Esophagus muscularis mucosa (tissue), 4 donors: ENCODE measurements at regions not wholly inside any gene's neighbourhood (a gene's known extent, or its start where the extent isn't known, plus 50 kb on each side); places are given as distances from the start of the nearest gene placed in this dataset.
"Not testable (repeated sequence)": the region's sequence is repeated elsewhere in the genome, so short reads cannot be mapped to it uniquely, and the experiment has no call there.

Experiments used
- DNase-seq: peaks from one replicate; pipeline ENCODE4 v3.0.0-alpha.2; 2017; ENCODE audit errors: extremely low spot score
- H3K27ac ChIP-seq, 4 donors: fragments of 200-600 bp; sonication (generic); replicated peaks in 1 of 4; 1 replicate in 3 of 4; 2 replicates in 1 of 4; pipeline ENCODE4 v1.5.1; 2016 to 2019; ENCODE audit warnings: mild to moderate bottlenecking in 1 of 4
- H3K27me3 ChIP-seq, 4 donors: fragments of 200-600 bp; sonication (generic); one replicate each; pipeline versions ENCODE4 v1.5.1 to v1.6.0; 2016 to 2019
- H3K36me3 ChIP-seq, 4 donors: fragments of 200-600 bp; sonication (generic); one replicate each; pipeline ENCODE4 v1.5.1; 2016 to 2019
- H3K4me1 ChIP-seq, 4 donors: fragments of 200-600 bp; sonication (generic); one replicate each; pipeline ENCODE4 v1.5.1; 2016 to 2019
- H3K4me3 ChIP-seq, 4 donors: fragments of 200-600 bp; sonication (generic); 1 replicate in 2 of 4; 2 replicates in 2 of 4; pipeline ENCODE4 v1.5.1; 2016 to 2019; ENCODE audit warnings: mild to moderate bottlenecking in 4 of 4, moderate library complexity in 1 of 4
- H3K9me3 ChIP-seq, 4 donors: fragments of 200-600 bp; sonication (generic); 1 replicate in 3 of 4; 2 replicates in 1 of 4; pipeline ENCODE4 v1.5.1; 2016 to 2019
- CTCF ChIP-seq, 3 experiments: fragments of 200-600 bp in 2 of 3; fragments of 450-650 bp in 1 of 3; sonication (generic) in 2 of 3; IDR thresholded peaks; one replicate each; pipeline ENCODE4 v1.5.1; 2017 to 2019; ENCODE audit warnings: antibody characterized with exemption in 3 of 3, mild to moderate bottlenecking in 2 of 3, moderate library complexity in 1 of 3
- EP300 ChIP-seq: sonication (generic); formaldehyde crosslinking; IDR thresholded peaks from one replicate; pipeline ENCODE4 v1.6.1; 2017; ENCODE audit warnings: antibody characterized with exemption
- POLR2A ChIP-seq: fragments of 450-650 bp; IDR thresholded peaks from one replicate; pipeline ENCODE4 v1.6.1; 2017; ENCODE audit warnings: antibody characterized with exemption, moderate library complexity, mild to moderate bottlenecking, low read depth
- POLR2AphosphoS5 ChIP-seq, 2 donors: sonication (generic); formaldehyde crosslinking; IDR thresholded peaks; one replicate each; pipeline ENCODE4 v1.6.1; 2017; ENCODE audit warnings: antibody characterized with exemption in 2 of 2
- WGBS: methylation state at CpG from one replicate; pipeline ENCODE4 v1.1.5; 2018; 5-methylcytosine and 5-hydroxymethylcytosine counted together
- intact Hi-C: fragments of 100-400 bp; cut with DNase I; formaldehyde crosslinking; loops from one replicate; pipeline ENCODE4 v1.15.1; 2023

- TF ChIP-seq POLR2A (no peak), POLR2AphosphoS5 (IDR thresholded peaks at IDR 0.05) (no peak), EP300 (no peak), CTCF (IDR thresholded peaks at IDR 0.05) (no peak)
- no peaks in the 10 kb centered on the region for H3K27me3 ChIP-seq
- H3K27ac ChIP-seq: no peak overlapping the region
- intact Hi-C loops: no loop called here
- no peaks in the 10 kb centered on the region for H3K4me1 ChIP-seq
- no peak overlapping the region for H3K4me3 ChIP-seq
- WGBS: 93% methylated on average over 1 of the region's 1 CpG
- no peaks in the 10 kb centered on the region for H3K9me3 ChIP-seq
- no peaks in the 10 kb centered on the region for H3K36me3 ChIP-seq
- DNase-seq: no peak
These were observed 119.4 kb downstream of the BLID start for GRCh38 chr11:121996574-121996973.

- intact Hi-C loops: no loop called here
- H3K36me3 ChIP-seq: no peaks in the 10 kb centered on the region
- no peaks in the 10 kb centered on the region for H3K4me1 ChIP-seq
- TF ChIP-seq CTCF (IDR thresholded peaks at IDR 0.05): no peak
- no peak for TF ChIP-seq EP300
- TF ChIP-seq POLR2AphosphoS5 (IDR thresholded peaks at IDR 0.05): no peak
- TF ChIP-seq POLR2A: no peak
- no peaks in the 10 kb centered on the region for H3K27me3 ChIP-seq
- no peak for DNase-seq
- no peaks in the 10 kb centered on the region for H3K9me3 ChIP-seq
- H3K27ac ChIP-seq: no peak overlapping the region
- 90% methylated on average over 3 of the region's 3 CpGs for WGBS
- no peak overlapping the region for H3K4me3 ChIP-seq
These were observed 132.1 kb downstream of the BLID start for GRCh38 chr11:121983901-121984300.

- H3K4me1 ChIP-seq, intact Hi-C loops, H3K4me3 ChIP-seq, H3K27ac ChIP-seq, H3K27me3 ChIP-seq, DNase-seq, H3K9me3 ChIP-seq, H3K36me3 ChIP-seq: not testable (repeated sequence)
These were observed 138.1 kb downstream of the BLID start for GRCh38 chr11:121977914-121978313.

- Histone ChIP-seq H3K27me3 (no peaks in the 10 kb centered on the region), H3K4me1 (peaks cover 0 to 9% (median 6%) of the 10 kb centered on the region in 4 donors), H3K9me3 (peaks cover 0 to 5% (median 0%) of the 10 kb centered on the region in 4 donors), H3K36me3 (no peaks in the 10 kb centered on the region), H3K27ac (no peak overlapping the region), H3K4me3 (no peak overlapping the region)
- WGBS: 80% methylated on average over 2 of the region's 2 CpGs
- no peak for DNase-seq
- TF ChIP-seq CTCF (IDR thresholded peaks at IDR 0.05) (no peak), EP300 (no peak), POLR2AphosphoS5 (IDR thresholded peaks at IDR 0.05) (no peak), POLR2A (no peak)
- intact Hi-C loops: no loop called here
These were observed 147.4 kb downstream of the BLID start for GRCh38 chr11:121968638-121969037.

DNA sequence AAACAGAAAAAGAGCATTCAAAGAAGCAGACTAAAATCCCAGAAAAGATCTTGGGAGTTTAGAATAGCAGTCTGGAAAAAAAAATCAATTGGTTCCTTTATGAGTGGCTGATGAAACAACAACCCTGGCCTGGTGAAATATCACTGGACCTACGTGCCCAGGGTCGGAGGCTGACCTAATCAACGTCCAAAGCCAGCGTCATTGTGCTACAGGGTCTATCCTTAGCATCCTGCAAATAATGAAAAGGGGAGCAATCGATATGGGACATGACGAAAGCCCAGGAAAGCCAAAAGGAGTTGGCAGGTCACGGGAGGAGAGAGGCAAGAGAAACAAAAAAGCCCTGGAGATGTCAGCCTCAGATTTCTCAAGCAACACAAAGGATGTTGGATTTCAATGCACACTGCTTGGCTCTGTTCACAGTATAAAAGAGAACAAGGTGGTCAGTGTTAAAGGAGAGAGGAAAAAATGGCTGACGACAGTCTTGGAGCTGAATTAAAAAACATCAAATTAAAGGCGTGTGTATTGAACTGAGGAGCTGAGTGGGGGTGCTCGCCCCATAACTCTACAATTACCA lies 148.8 kb downstream of the BLID start:
- H3K4me1 ChIP-seq: peaks cover 0 to 9% (median 6%) of the 10 kb centered on the region in 4 donors
- no peaks in the 10 kb centered on the region for H3K36me3 ChIP-seq
- intact Hi-C loops: no loop called here
- DNase-seq: no peak
- no peaks in the 10 kb centered on the region for H3K9me3 ChIP-seq
- no peaks in the 10 kb centered on the region for H3K27me3 ChIP-seq
- no peak overlapping the region for H3K4me3 ChIP-seq
- H3K27ac ChIP-seq: no peak overlapping the region
- WGBS: 89% methylated on average over 10 of the region's 10 CpGs
- TF ChIP-seq CTCF (IDR thresholded peaks at IDR 0.05) (no peak), POLR2AphosphoS5 (IDR thresholded peaks at IDR 0.05) (no peak)
